Upper lobe of right lung (tissue), 1 donor: ENCODE measurements at regions not wholly inside any gene's neighbourhood (a gene's known extent, or its start where the extent isn't known, plus 50 kb on each side); places are given as distances from the start of the nearest gene placed in this dataset.

Experiments
- ATAC-seq: fragments of 200-7000 bp; cut with Tn5 transposase; one replicate; pipeline ENCODE4 v1.9.1; 2020; ENCODE audit warnings: mild to moderate bottlenecking, moderate library complexity
- DNase-seq: peaks from one replicate; pipeline ENCODE4 v3.0.0-alpha.2; 2020
- H3K27ac ChIP-seq: fragments of 200-600 bp; one replicate; pipeline ENCODE4 v1.8.0; 2022
- H3K27me3 ChIP-seq: fragments of 200-600 bp; one replicate; pipeline ENCODE4 v1.8.0; 2022; ENCODE audit warnings: mild to moderate bottlenecking
- H3K36me3 ChIP-seq: fragments of 200-600 bp; one replicate; pipeline ENCODE4 v1.8.0; 2022
- H3K4me1 ChIP-seq: fragments of 200-600 bp; one replicate; pipeline ENCODE4 v1.8.0; 2022
- H3K4me3 ChIP-seq: fragments of 200-600 bp; one replicate; pipeline ENCODE4 v1.8.0; 2022; ENCODE audit warnings: mild to moderate bottlenecking
- H3K9me3 ChIP-seq: fragments of 200-600 bp; one replicate; pipeline ENCODE4 v1.8.0; 2022
- intact Hi-C: fragments of 100-400 bp; cut with DNase I; formaldehyde crosslinking; loops from one replicate; pipeline ENCODE4 v1.11.0; 2022
- TF ChIP-seq, protein P1 (sequence below): fragments of 200-600 bp; IDR thresholded peaks from one replicate; pipeline ENCODE4 v1.8.0; 2022; ENCODE audit warnings: antibody characterized with exemption
- donor health status: DM: no; HTN: yes; CAD: no; lungs with severe emphysema.

DNA sequence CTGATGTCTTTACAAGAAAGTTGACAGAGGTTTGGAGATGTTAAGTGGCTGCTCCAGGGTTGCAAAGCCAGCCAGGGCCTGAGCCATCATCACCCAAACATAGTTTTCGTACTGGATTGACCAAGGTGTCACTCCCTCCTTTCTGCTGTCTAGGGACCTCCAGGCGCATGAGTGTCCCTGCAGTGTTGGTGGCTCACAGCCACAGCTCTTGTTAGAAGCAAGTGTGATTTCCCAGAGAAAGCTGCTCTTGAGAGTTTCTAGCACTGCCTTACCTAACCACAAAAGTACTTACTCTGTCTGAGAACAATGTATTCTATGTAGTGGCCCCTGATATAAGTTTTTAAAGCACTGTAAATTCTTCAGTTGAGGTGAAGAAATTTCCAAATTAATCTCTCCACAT lies 144.1 kb downstream of the SOX2 start:
- Histone ChIP-seq H3K4me1 (no peaks in the 10 kb centered on the region), H3K27ac (no peak overlapping the region), H3K27me3 (peaks cover 11% of the 10 kb centered on the region), H3K4me3 (no peak overlapping the region), H3K36me3 (no peaks in the 10 kb centered on the region), H3K9me3 (no peaks in the 10 kb centered on the region)
- DNase-seq: no peak
- intact Hi-C loops: no loop called here
- TF ChIP-seq, protein P1, sequence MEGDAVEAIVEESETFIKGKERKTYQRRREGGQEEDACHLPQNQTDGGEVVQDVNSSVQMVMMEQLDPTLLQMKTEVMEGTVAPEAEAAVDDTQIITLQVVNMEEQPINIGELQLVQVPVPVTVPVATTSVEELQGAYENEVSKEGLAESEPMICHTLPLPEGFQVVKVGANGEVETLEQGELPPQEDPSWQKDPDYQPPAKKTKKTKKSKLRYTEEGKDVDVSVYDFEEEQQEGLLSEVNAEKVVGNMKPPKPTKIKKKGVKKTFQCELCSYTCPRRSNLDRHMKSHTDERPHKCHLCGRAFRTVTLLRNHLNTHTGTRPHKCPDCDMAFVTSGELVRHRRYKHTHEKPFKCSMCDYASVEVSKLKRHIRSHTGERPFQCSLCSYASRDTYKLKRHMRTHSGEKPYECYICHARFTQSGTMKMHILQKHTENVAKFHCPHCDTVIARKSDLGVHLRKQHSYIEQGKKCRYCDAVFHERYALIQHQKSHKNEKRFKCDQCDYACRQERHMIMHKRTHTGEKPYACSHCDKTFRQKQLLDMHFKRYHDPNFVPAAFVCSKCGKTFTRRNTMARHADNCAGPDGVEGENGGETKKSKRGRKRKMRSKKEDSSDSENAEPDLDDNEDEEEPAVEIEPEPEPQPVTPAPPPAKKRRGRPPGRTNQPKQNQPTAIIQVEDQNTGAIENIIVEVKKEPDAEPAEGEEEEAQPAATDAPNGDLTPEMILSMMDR: no peak
- ATAC-seq: peak; percentile 86

- no peak overlapping the region for H3K27ac ChIP-seq
- ATAC-seq (no peak), DNase-seq (no peak)
- H3K9me3 ChIP-seq: no peaks in the 10 kb centered on the region
- no peaks in the 10 kb centered on the region for H3K36me3 ChIP-seq
- intact Hi-C loops: no loop called here
- peaks cover 22% of the 10 kb centered on the region for H3K27me3 ChIP-seq
- H3K4me1 ChIP-seq: no peaks in the 10 kb centered on the region
- H3K4me3 ChIP-seq: no peak overlapping the region
- TF ChIP-seq, protein P1: no peak
Measured at GRCh38 chr3:181859518-181859917, 147.8 kb downstream of the SOX2 start.

- TF ChIP-seq, protein P1: no peak
- intact Hi-C loops: no loop called here
- Histone ChIP-seq H3K9me3 (no peaks in the 10 kb centered on the region), H3K36me3 (no peaks in the 10 kb centered on the region), H3K27ac (no peak overlapping the region), H3K4me1 (no peaks in the 10 kb centered on the region), H3K4me3 (no peak overlapping the region), H3K27me3 (peaks cover 22% of the 10 kb centered on the region)
- DNase-seq (no peak), ATAC-seq (no peak)
Measured at GRCh38 chr3:181860235-181860634, 148.5 kb downstream of the SOX2 start.

- Histone ChIP-seq H3K27me3 (peaks cover 25% of the 10 kb centered on the region), H3K4me1 (no peaks in the 10 kb centered on the region), H3K36me3 (no peaks in the 10 kb centered on the region), H3K27ac (no peak overlapping the region), H3K4me3 (no peak overlapping the region), H3K9me3 (no peaks in the 10 kb centered on the region)
- DNase-seq (no peak), ATAC-seq (no peak)
- intact Hi-C loops: no loop called here
- TF ChIP-seq, protein P1: no peak
Measured at GRCh38 chr3:181862502-181862901, 150.8 kb downstream of the SOX2 start.

- Histone ChIP-seq H3K27ac (no peak overlapping the region), H3K4me3 (no peak overlapping the region), H3K27me3 (peaks cover 16% of the 10 kb centered on the region), H3K36me3 (no peaks in the 10 kb centered on the region), H3K9me3 (no peaks in the 10 kb centered on the region), H3K4me1 (no peaks in the 10 kb centered on the region)
- ATAC-seq: peak; percentile 15
- DNase-seq: no peak
- TF ChIP-seq, protein P1: no peak
- intact Hi-C loops: no loop called here
Measured at GRCh38 chr3:181868576-181869082, 156.9 kb downstream of the SOX2 start.

- TF ChIP-seq, protein P1: no peak
- intact Hi-C loops: no loop called here
- Histone ChIP-seq H3K27ac (no peak overlapping the region), H3K9me3 (no peaks in the 10 kb centered on the region), H3K4me1 (no peaks in the 10 kb centered on the region), H3K4me3 (no peak overlapping the region), H3K36me3 (no peaks in the 10 kb centered on the region), H3K27me3 (peaks cover 4% of the 10 kb centered on the region)
- ATAC-seq (no peak), DNase-seq (no peak)
Measured at GRCh38 chr3:181872887-181873286, 161.2 kb downstream of the SOX2 start.
